Naive thymus-derived CD4-positive, alpha-beta T cell (primary cell): ENCODE measurements at regions not wholly inside any gene's neighbourhood (a gene's known extent, or its start where the extent isn't known, plus 50 kb on each side); places are given as distances from the start of the nearest gene placed in this dataset.
A peak's percentile ranks its signal among the peaks of the same experiment; 100 is the strongest.
"Not testable (repeated sequence)": the region's sequence is repeated elsewhere in the genome, so short reads cannot be mapped to it uniquely, and the experiment has no call there.

Experiments
- ATAC-seq: fragments of 150-1000 bp; cut with Tn5 transposase; 2 replicates; pipeline ENCODE4 v1.10.0; 2021; ENCODE audit warnings: mild to moderate bottlenecking, moderate library complexity
- CTCF ChIA-PET: fragments of 350-600 bp; sonication (Branson Sonifier 250); formaldehyde crosslinking; loops from one replicate; lab custom pipeline; 2021; ENCODE audit warnings: antibody characterized with exemption; lab: Charles Lee
- POLR2A ChIA-PET: fragments of 350-600 bp; sonication (Branson Sonifier 250); formaldehyde crosslinking; loops from one replicate; lab custom pipeline; 2021; ENCODE audit warnings: antibody characterized with exemption, inconsistent platforms; lab: Charles Lee
- DNase-seq, 9 donors: peaks; one replicate each; pipeline versions ENCODE4 v3.0.0 to v3.0.0-alpha.2; 2020 to 2022; ENCODE audit warnings: mixed read lengths in 1 of 9
- H3K27ac ChIP-seq: one replicate; pipeline ENCODE4 v1.7.0; 2013; ENCODE audit warnings: mild to moderate bottlenecking, low read depth, low read length, moderate library complexity
- H3K27me3 ChIP-seq, 2 donors: one replicate each; pipeline ENCODE4 v1.7.0; 2013; ENCODE audit warnings: low read length in 2 of 2, mild to moderate bottlenecking in 2 of 2, moderate library complexity in 2 of 2; ENCODE audit not compliant: control insufficient read depth in 2 of 2, insufficient read depth in 2 of 2
- H3K36me3 ChIP-seq, 3 experiments: 1 replicate in 2 of 3; 2 replicates in 1 of 3; pipeline ENCODE4 v1.7.0; 2013; ENCODE audit warnings: low read length in 3 of 3, mild to moderate bottlenecking in 3 of 3, moderate library complexity in 1 of 3; ENCODE audit not compliant: insufficient read depth in 3 of 3, control insufficient read depth in 2 of 3
- H3K4me1 ChIP-seq, 2 donors: one replicate each; pipeline ENCODE4 v1.7.0; 2013; ENCODE audit warnings: low read length in 2 of 2, mild to moderate bottlenecking in 2 of 2, moderate library complexity in 1 of 2; ENCODE audit not compliant: control insufficient read depth in 2 of 2, insufficient read depth in 2 of 2
- H3K4me3 ChIP-seq: 2 replicates; pipeline ENCODE4 v1.7.0; 2013; ENCODE audit warnings: mild to moderate bottlenecking, low read length
- H3K9me3 ChIP-seq, 3 experiments: 1 replicate in 2 of 3; 2 replicates in 1 of 3; pipeline ENCODE4 v1.7.0; 2013; ENCODE audit warnings: low read length in 3 of 3; ENCODE audit not compliant: control insufficient read depth in 2 of 3
- H3K27ac Mint-ChIP-seq, 9 donors: one replicate each; pipeline ENCODE4 v1.8.0; 2020 to 2022; ENCODE audit warnings: mixed read lengths in 9 of 9, mild to moderate bottlenecking in 8 of 9, moderate library complexity in 5 of 9, inconsistent platforms in 2 of 9
- H3K27me3 Mint-ChIP-seq, 5 donors: one replicate each; pipeline ENCODE4 v1.8.0; 2021 to 2022; ENCODE audit warnings: mixed read lengths in 5 of 5, mild to moderate bottlenecking in 1 of 5
- H3K36me3 Mint-ChIP-seq, 5 donors: one replicate each; pipeline ENCODE4 v1.8.0; 2020 to 2022; ENCODE audit warnings: mixed read lengths in 5 of 5, mild to moderate bottlenecking in 3 of 5, inconsistent platforms in 1 of 5
- H3K4me1 Mint-ChIP-seq, 7 donors: one replicate each; pipeline ENCODE4 v1.8.0; 2020 to 2022; ENCODE audit warnings: mixed read lengths in 7 of 7, mild to moderate bottlenecking in 3 of 7, inconsistent platforms in 1 of 7
- H3K4me3 Mint-ChIP-seq, 10 donors: one replicate each; pipeline ENCODE4 v1.8.0; 2020 to 2022; ENCODE audit warnings: mild to moderate bottlenecking in 10 of 10, mixed read lengths in 10 of 10, moderate library complexity in 6 of 10, inconsistent platforms in 2 of 10
- H3K9me3 Mint-ChIP-seq, 11 donors: one replicate each; pipeline ENCODE4 v1.8.0; 2020 to 2022; ENCODE audit warnings: mixed read lengths in 11 of 11, mild to moderate bottlenecking in 4 of 11, inconsistent platforms in 1 of 11, moderate library complexity in 1 of 11
- intact Hi-C, 2 donors: fragments of 100-400 bp; cut with micrococcal nuclease; formaldehyde crosslinking; loops; one replicate each; pipeline ENCODE4 v1.15.1; 2023

DNA sequence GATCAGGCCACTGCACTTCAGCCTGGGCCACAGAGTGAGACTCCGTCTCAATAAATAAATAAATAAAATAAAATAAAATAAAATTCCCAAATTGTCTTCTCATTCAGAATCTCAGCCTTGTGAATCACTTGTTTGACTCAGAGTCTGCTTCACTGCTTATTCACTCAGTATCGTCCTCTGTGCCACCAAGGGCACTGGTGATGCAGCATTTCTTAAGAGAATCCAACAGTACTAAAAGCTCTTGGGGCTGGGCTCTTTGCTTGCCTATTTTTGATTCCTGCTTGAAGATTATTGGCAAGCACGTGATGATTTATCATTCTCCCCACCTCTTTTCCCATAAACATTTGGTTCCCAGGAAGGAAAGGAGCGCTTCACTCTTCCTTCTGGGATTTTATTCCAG, 54.8 kb upstream of the HMGB1 start:
- peaks cover 0 to 2% (median 0%) of the 10 kb centered on the region in 5 donors for H3K36me3 Mint-ChIP-seq

DNA sequence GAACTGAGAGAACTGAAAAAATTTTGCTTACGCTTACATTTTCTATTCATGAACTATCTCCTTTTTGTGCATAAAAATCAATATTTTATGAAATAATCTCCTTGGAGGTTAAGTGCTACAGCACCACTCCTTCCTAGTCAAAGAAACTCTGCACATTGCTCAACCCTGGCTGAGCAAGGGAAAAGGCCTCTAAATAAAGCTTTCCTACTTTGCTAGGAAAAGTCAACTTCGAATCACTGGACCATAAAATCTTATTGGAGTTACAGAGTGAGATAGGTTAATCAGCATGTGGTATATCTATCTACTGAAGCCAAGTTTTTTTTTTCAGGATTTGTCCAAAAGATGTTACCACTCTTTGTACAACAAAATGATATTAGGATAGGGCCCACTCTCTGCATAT, 57.5 kb upstream of the HMGB1 start:
- peaks cover 0 to 4% of the 10 kb centered on the region in 2 donors for H3K4me1 ChIP-seq
- H3K36me3 ChIP-seq, result no peaks in the 10 kb centered on the region
- ATAC-seq (no peak), DNase-seq (no peak)
- H3K27ac ChIP-seq, result no peak overlapping the region
- no peaks in the 10 kb centered on the region for H3K27me3 ChIP-seq
- H3K27me3 Mint-ChIP-seq, result peaks cover 0 to 2% (median 0%) of the 10 kb centered on the region in 5 donors
- no peak overlapping the region for H3K4me3 ChIP-seq
- CTCF ChIA-PET, result no interaction called here
- no peak overlapping the region for H3K4me3 Mint-ChIP-seq
- POLR2A ChIA-PET, result interaction anchor here (0.6 to 0.8 kb wide), 2 partner anchors 12 to 731 kb away, joined by 3 to 4 read pairs; no protein-coding TSS in a partner anchor
- H3K27ac Mint-ChIP-seq, result no peak overlapping the region
- no peaks in the 10 kb centered on the region for H3K9me3 Mint-ChIP-seq
- intact Hi-C loops, result no loop called here
- peaks cover 5 to 23% (median 12%) of the 10 kb centered on the region in 7 donors for H3K4me1 Mint-ChIP-seq
- peaks cover 0 to 2% (median 0%) of the 10 kb centered on the region in 5 donors for H3K36me3 Mint-ChIP-seq
- no peaks in the 10 kb centered on the region for H3K9me3 ChIP-seq

More for the DNA sequence above, 54.8 kb upstream of the HMGB1 start:
- Histone ChIP-seq H3K36me3 (no peaks in the 10 kb centered on the region), H3K9me3 (no peaks in the 10 kb centered on the region), H3K27ac (no peak overlapping the region), H3K27me3 (no peaks in the 10 kb centered on the region), H3K4me3 (no peak overlapping the region), H3K4me1 (peaks cover 0 to 1% of the 10 kb centered on the region in 2 donors)
- no peak for ATAC-seq
- Mint-ChIP-seq H3K27me3 (peaks cover 0 to 11% (median 0%) of the 10 kb centered on the region in 5 donors), H3K9me3 (no peaks in the 10 kb centered on the region), H3K27ac (no peak overlapping the region), H3K4me3 (no peak overlapping the region), H3K4me1 (peaks cover 5 to 14% (median 9%) of the 10 kb centered on the region in 7 donors)
- DNase-seq, result no peak
- CTCF ChIA-PET, result interaction anchor here (0.6 kb wide), 1 partner anchor 33 kb away, joined by 3 read pairs; no protein-coding TSS in a partner anchor
- POLR2A ChIA-PET, result no interaction called here
- intact Hi-C loops, result no loop called here

- H3K27ac Mint-ChIP-seq, DNase-seq, H3K36me3 Mint-ChIP-seq, H3K4me3 ChIP-seq, H3K27me3 Mint-ChIP-seq, H3K27ac ChIP-seq, H3K36me3 ChIP-seq, H3K9me3 ChIP-seq, H3K27me3 ChIP-seq, H3K9me3 Mint-ChIP-seq, ATAC-seq, H3K4me1 ChIP-seq, H3K4me3 Mint-ChIP-seq: not testable (repeated sequence)
- intact Hi-C loops, result loop anchor here in 1 of 2 donors (2.0 kb wide), 1 partner anchor 59 kb away; the partner anchor contains the start of gene HMGB1
- ChIA-PET CTCF (interaction anchor here (0.6 kb wide), 1 partner anchor 751 kb away, joined by 3 read pairs; no protein-coding TSS in a partner anchor), POLR2A (interaction anchor here (0.6 to 0.8 kb wide), 2 partner anchors 12 to 732 kb away, joined by 3 to 4 read pairs; no protein-coding TSS in a partner anchor)
- peaks cover 5 to 23% (median 12%) of the 10 kb centered on the region in 7 donors for H3K4me1 Mint-ChIP-seq
These were observed 58.1 kb upstream of the HMGB1 start for GRCh38 chr13:30523817-30524216.

- H3K4me3 ChIP-seq, POLR2A ChIA-PET, H3K27me3 ChIP-seq, H3K27me3 Mint-ChIP-seq, H3K4me1 ChIP-seq, H3K9me3 ChIP-seq, H3K36me3 Mint-ChIP-seq, H3K27ac ChIP-seq, H3K36me3 ChIP-seq, CTCF ChIA-PET, H3K9me3 Mint-ChIP-seq: not testable (repeated sequence)
- peaks cover 5 to 23% (median 12%) of the 10 kb centered on the region in 7 donors for H3K4me1 Mint-ChIP-seq
- peak overlapping the region in 5 of 10 donors; percentile 3 to 57 (median 26) for H3K4me3 Mint-ChIP-seq
- intact Hi-C loops, result loop anchor here in 1 of 2 donors (2.0 kb wide), 1 partner anchor 60 kb away; the partner anchor contains the start of gene HMGB1
- DNase-seq (peak in 7 of 9 donors; percentile 42 to 74 (median 68)), ATAC-seq (peak; percentile 80)
- peak overlapping the region in 4 of 9 donors; percentile 3 to 83 (median 34) for H3K27ac Mint-ChIP-seq
These were observed 59.5 kb upstream of the HMGB1 start for GRCh38 chr13:30525212-30525611.

- intact Hi-C loops, result no loop called here
- ChIA-PET CTCF (interaction anchor here (0.6 kb wide), 1 partner anchor 153 kb away, joined by 3 read pairs; no protein-coding TSS in a partner anchor), POLR2A (interaction anchor here (0.6 kb wide), 1 partner anchor 332 kb away, joined by 3 read pairs; no protein-coding TSS in a partner anchor)
- Histone ChIP-seq H3K4me1 (peaks cover 0 to 4% of the 10 kb centered on the region in 2 donors), H3K4me3 (no peak overlapping the region), H3K27me3 (no peaks in the 10 kb centered on the region), H3K9me3 (no peaks in the 10 kb centered on the region), H3K36me3 (no peaks in the 10 kb centered on the region), H3K27ac (no peak overlapping the region)
- H3K4me3 Mint-ChIP-seq, result no peak overlapping the region
- peaks cover 0 to 2% (median 0%) of the 10 kb centered on the region in 5 donors for H3K27me3 Mint-ChIP-seq
- H3K9me3 Mint-ChIP-seq, result no peaks in the 10 kb centered on the region
- peak overlapping the region in 1 of 9 donors; percentile 21 for H3K27ac Mint-ChIP-seq
- ATAC-seq, result no peak
- H3K36me3 Mint-ChIP-seq, result peaks cover 0 to 2% (median 0%) of the 10 kb centered on the region in 5 donors
- no peak for DNase-seq
- H3K4me1 Mint-ChIP-seq, result peaks cover 5 to 23% (median 12%) of the 10 kb centered on the region in 7 donors
These were observed 61.1 kb upstream of the HMGB1 start for GRCh38 chr13:30526612-30527495.

DNA sequence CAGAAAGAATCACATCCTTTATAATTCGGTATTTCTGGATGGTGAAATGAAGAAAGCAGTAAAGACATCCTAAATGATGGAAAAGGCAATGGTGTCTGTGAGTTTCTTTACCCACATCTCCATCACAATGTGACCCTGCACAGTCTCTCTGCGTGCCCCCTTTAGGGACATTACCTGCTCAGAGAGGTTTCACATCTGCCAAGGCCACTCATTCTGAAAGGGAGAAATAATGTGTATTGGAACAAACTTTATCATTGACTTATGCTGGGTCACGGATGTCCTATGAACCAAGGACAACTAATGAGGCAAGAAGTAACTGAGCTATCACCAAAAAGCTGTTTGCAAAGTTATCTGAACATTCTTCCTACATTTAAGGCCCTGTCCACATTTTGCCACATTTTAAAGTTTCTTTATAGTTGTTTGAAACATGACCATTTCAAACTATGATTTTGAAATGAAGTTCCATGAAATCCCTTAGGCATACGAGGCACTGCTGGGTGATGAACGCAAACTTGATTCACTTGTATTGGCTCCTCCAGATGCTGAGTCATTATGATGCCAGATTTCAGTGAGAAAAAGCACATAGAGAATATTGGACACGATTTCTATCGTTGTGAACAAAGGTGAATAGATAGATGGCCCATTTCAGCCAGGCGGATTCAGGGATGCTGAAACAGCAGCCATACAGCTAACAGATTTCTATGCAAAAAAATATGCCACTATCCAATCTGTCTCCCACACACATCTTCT, 63.5 kb upstream of the HMGB1 start:
- no peaks in the 10 kb centered on the region for H3K36me3 ChIP-seq
- H3K27ac Mint-ChIP-seq, result no peak overlapping the region
- no peak for ATAC-seq
- H3K9me3 ChIP-seq, result no peaks in the 10 kb centered on the region
- no peak overlapping the region for H3K4me3 ChIP-seq
- CTCF ChIA-PET, result no interaction called here
- peaks cover 5 to 18% (median 12%) of the 10 kb centered on the region in 7 donors for H3K4me1 Mint-ChIP-seq
- no peak overlapping the region for H3K4me3 Mint-ChIP-seq
- no peaks in the 10 kb centered on the region for H3K36me3 Mint-ChIP-seq
- H3K4me1 ChIP-seq, result peaks cover 0 to 4% of the 10 kb centered on the region in 2 donors
- no peaks in the 10 kb centered on the region for H3K27me3 Mint-ChIP-seq
- intact Hi-C loops, result no loop called here
- POLR2A ChIA-PET, result no interaction called here
- H3K27ac ChIP-seq, result no peak overlapping the region
- no peaks in the 10 kb centered on the region for H3K9me3 Mint-ChIP-seq
- no peak for DNase-seq
- H3K27me3 ChIP-seq, result no peaks in the 10 kb centered on the region
